SK-N-MC (cell line): ENCODE measurements at regions not wholly inside any gene's neighbourhood (a gene's known extent, or its start where the extent isn't known, plus 50 kb on each side); places are given as distances from the start of the nearest gene placed in this dataset.

Source experiments
- DNase-seq: peaks from one replicate; pipeline ENCODE4 v3.0.0-alpha.2; 2011; ENCODE audit warnings: low read depth, low spot score
- H3K27ac ChIP-seq: fragments of 200-600 bp; sonication (generic); 2 replicates; pipeline ENCODE4 v1.5.1; 2016; ENCODE audit warnings: mixed run types
- H3K36me3 ChIP-seq: fragments of 200-600 bp; sonication (generic); 2 replicates; pipeline ENCODE4 v1.6.1; 2017; ENCODE audit warnings: antibody characterized with exemption, low read length, mixed read lengths; ENCODE audit not compliant: insufficient read depth
- H3K4me3 ChIP-seq: fragments of 200-600 bp; sonication (generic); 2 replicates; pipeline ENCODE4 v1.5.1; 2016
- H3K9ac ChIP-seq: fragments of 200-600 bp; sonication (generic); 2 replicates; pipeline ENCODE4 v1.8.0; 2017; ENCODE audit warnings: mixed run types, mixed read lengths; ENCODE audit not compliant: insufficient read length
- H3K9me3 ChIP-seq: fragments of 200-600 bp; sonication (generic); 2 replicates; pipeline ENCODE4 v1.6.1; 2017; ENCODE audit warnings: low read depth, mild to moderate bottlenecking, antibody characterized with exemption, low read length, moderate library complexity, mixed read lengths
- EZH2 ChIP-seq: fragments of 200-600 bp; sonication (generic); IDR thresholded peaks from one replicate; pipeline ENCODE4 v1.6.1; 2017; ENCODE audit warnings: antibody characterized with exemption
- FOXP2 ChIP-seq: optimal IDR thresholded peaks from 2 replicates; pipeline ENCODE3; 2011; ENCODE audit warnings: mild to moderate bottlenecking, moderate library complexity; ENCODE audit not compliant: insufficient read depth; ENCODE audit errors: extremely low read length, control extremely low read depth
- POLR2AphosphoS5 ChIP-seq: IDR thresholded peaks from 2 replicates; pipeline ENCODE4 v1.6.1; 2012; ENCODE audit warnings: mild to moderate bottlenecking, low read depth, low read length, borderline replicate concordance

- no peaks in the 10 kb centered on the region for H3K9me3 ChIP-seq
- TF ChIP-seq POLR2AphosphoS5 (no peak), EZH2 (no peak), FOXP2 (no peak)
- no peak for DNase-seq
- no peak overlapping the region for H3K9ac ChIP-seq
- no peak overlapping the region for H3K27ac ChIP-seq
- H3K4me3 ChIP-seq, result no peak overlapping the region
- no peaks in the 10 kb centered on the region for H3K36me3 ChIP-seq
These were observed 696.7 kb downstream of the RNF144B start for GRCh38 chr6:19083801-19084200.

GRCh38 chr6:19086480-19086879 lies 699.3 kb downstream of the RNF144B start:
- no peak for DNase-seq
- no peak overlapping the region for H3K4me3 ChIP-seq
- no peak overlapping the region for H3K9ac ChIP-seq
- no peak overlapping the region for H3K27ac ChIP-seq
- no peaks in the 10 kb centered on the region for H3K9me3 ChIP-seq
- H3K36me3 ChIP-seq, result no peaks in the 10 kb centered on the region
- TF ChIP-seq EZH2, result no peak
- no peak for TF ChIP-seq POLR2AphosphoS5
- no peak for TF ChIP-seq FOXP2

- H3K4me3 ChIP-seq, result no peak overlapping the region
- DNase-seq, result no peak
- H3K27ac ChIP-seq, result no peak overlapping the region
- H3K9me3 ChIP-seq, result no peaks in the 10 kb centered on the region
- no peak overlapping the region for H3K9ac ChIP-seq
- H3K36me3 ChIP-seq, result no peaks in the 10 kb centered on the region
- TF ChIP-seq EZH2 (no peak), POLR2AphosphoS5 (no peak), FOXP2 (no peak)
These were observed 700.1 kb downstream of the RNF144B start for GRCh38 chr6:19087296-19087695.

- TF ChIP-seq EZH2 (no peak), FOXP2 (no peak), POLR2AphosphoS5 (no peak)
- no peaks in the 10 kb centered on the region for H3K36me3 ChIP-seq
- no peak overlapping the region for H3K4me3 ChIP-seq
- H3K9ac ChIP-seq, result no peak overlapping the region
- no peaks in the 10 kb centered on the region for H3K9me3 ChIP-seq
- no peak for DNase-seq
- H3K27ac ChIP-seq, result no peak overlapping the region
These were observed 700.7 kb downstream of the RNF144B start for GRCh38 chr6:19087897-19088296.

GRCh38 chr6:19100752-19101151 lies 713.6 kb downstream of the RNF144B start:
- Histone ChIP-seq H3K9me3 (no peaks in the 10 kb centered on the region), H3K4me3 (no peak overlapping the region), H3K36me3 (no peaks in the 10 kb centered on the region), H3K27ac (no peak overlapping the region), H3K9ac (no peak overlapping the region)
- DNase-seq, result no peak
- TF ChIP-seq EZH2 (no peak), FOXP2 (no peak), POLR2AphosphoS5 (no peak)

GRCh38 chr6:19102936-19103335 lies 715.8 kb downstream of the RNF144B start:
- TF ChIP-seq FOXP2, result no peak
- H3K9me3 ChIP-seq, result no peaks in the 10 kb centered on the region
- H3K4me3 ChIP-seq, result no peak overlapping the region
- no peak overlapping the region for H3K27ac ChIP-seq
- no peaks in the 10 kb centered on the region for H3K36me3 ChIP-seq
- no peak for DNase-seq
- no peak overlapping the region for H3K9ac ChIP-seq

GRCh38 chr6:19107468-19107867 lies 720.3 kb downstream of the RNF144B start:
- no peak overlapping the region for H3K9ac ChIP-seq
- TF ChIP-seq POLR2AphosphoS5 (no peak), EZH2 (no peak), FOXP2 (no peak)
- no peak for DNase-seq
- no peaks in the 10 kb centered on the region for H3K9me3 ChIP-seq
- no peak overlapping the region for H3K4me3 ChIP-seq
- H3K27ac ChIP-seq, result no peak overlapping the region
- no peaks in the 10 kb centered on the region for H3K36me3 ChIP-seq

GRCh38 chr6:19121521-19121920 lies 715.6 kb upstream of the ID4 start:
- H3K9ac ChIP-seq, result no peak overlapping the region
- TF ChIP-seq FOXP2 (no peak), EZH2 (no peak), POLR2AphosphoS5 (no peak)
- no peaks in the 10 kb centered on the region for H3K9me3 ChIP-seq
- H3K27ac ChIP-seq, result no peak overlapping the region
- H3K4me3 ChIP-seq, result no peak overlapping the region
- no peaks in the 10 kb centered on the region for H3K36me3 ChIP-seq
- DNase-seq, result no peak

GRCh38 chr6:19127081-19127480 lies 710.1 kb upstream of the ID4 start:
- DNase-seq, result no peak
- no peak overlapping the region for H3K9ac ChIP-seq
- H3K4me3 ChIP-seq, result no peak overlapping the region
- no peak overlapping the region for H3K27ac ChIP-seq
- H3K36me3 ChIP-seq, result no peaks in the 10 kb centered on the region
- TF ChIP-seq POLR2AphosphoS5, result no peak
- TF ChIP-seq FOXP2, result no peak
- no peak for TF ChIP-seq EZH2
- no peaks in the 10 kb centered on the region for H3K9me3 ChIP-seq
